SU-DHL-6 (cell line): ENCODE measurements at regions not wholly inside any gene's neighbourhood (a gene's known extent, or its start where the extent isn't known, plus 50 kb on each side); places are given as distances from the start of the nearest gene placed in this dataset.

Source experiments
- H2AFZ ChIP-seq: fragments of 200-600 bp; sonication (generic); 2 replicates; pipeline ENCODE4 v1.6.1; 2014; ENCODE audit warnings: low read depth, mild to moderate bottlenecking, moderate library complexity, mixed read lengths, antibody characterized with exemption, low read length; ENCODE audit not compliant: severe bottlenecking
- H3F3A ChIP-seq: fragments of 200-600 bp; shearing (Covaris generic); 2 replicates; pipeline ENCODE4 v1.6.0; 2016; ENCODE audit warnings: antibody characterized with exemption, mild to moderate bottlenecking; ENCODE audit not compliant: insufficient read depth
- H3K27ac ChIP-seq: fragments of 200-600 bp; sonication (generic); 2 replicates; pipeline ENCODE4 v1.5.1; 2016; ENCODE audit warnings: low read depth, mild to moderate bottlenecking, low read length, moderate library complexity, mixed read lengths
- H3K27me3 ChIP-seq: fragments of 200-600 bp; sonication (generic), shearing (Covaris generic); 2 replicates; pipeline ENCODE4 v1.6.0; 2014; ENCODE audit warnings: mild to moderate bottlenecking, low read length
- H3K36me3 ChIP-seq: fragments of 200-600 bp; sonication (generic); 2 replicates; pipeline ENCODE4 v1.6.1; 2014; ENCODE audit warnings: mild to moderate bottlenecking, low read length, mixed read lengths
- H3K4me2 ChIP-seq: fragments of 300-600, 200-600 bp; shearing (Covaris generic), sonication (generic); 2 replicates; pipeline ENCODE4 v1.6.0; 2014; ENCODE audit warnings: low read length, low read depth, mild to moderate bottlenecking; ENCODE audit not compliant: poor library complexity, severe bottlenecking
- H3K4me3 ChIP-seq: fragments of 200-600 bp; sonication (generic); 2 replicates; pipeline ENCODE4 v1.5.1; 2014; ENCODE audit warnings: antibody characterized with exemption, low read length, mild to moderate bottlenecking, mixed read lengths; ENCODE audit not compliant: insufficient read depth, poor library complexity, severe bottlenecking
- H3K79me2 ChIP-seq: fragments of 200-600 bp; sonication (generic); 2 replicates; pipeline ENCODE4 v1.6.1; 2014; ENCODE audit warnings: mild to moderate bottlenecking, low read length, moderate library complexity; ENCODE audit not compliant: insufficient read depth
- H3K9ac ChIP-seq: fragments of 200-600 bp; sonication (generic); 2 replicates; pipeline ENCODE4 v1.7.0; 2014; ENCODE audit warnings: mild to moderate bottlenecking, low read length
- H3K9me2 ChIP-seq: fragments of 200-600 bp; sonication (generic); replicated peaks from 2 replicates; pipeline ENCODE4 v1.6.1; 2014; ENCODE audit warnings: low read length; ENCODE audit not compliant: insufficient read depth
- H3K9me3 ChIP-seq: fragments of 200-600 bp; sonication (generic); 2 replicates; pipeline ENCODE4 v1.6.1; 2014; ENCODE audit warnings: low read length, mixed read lengths; ENCODE audit not compliant: insufficient read depth
- H4K20me1 ChIP-seq: fragments of 200-600 bp; sonication (generic); 2 replicates; pipeline ENCODE4 v1.6.1; 2014; ENCODE audit warnings: low read depth, mild to moderate bottlenecking, antibody characterized with exemption, low read length, moderate library complexity, mixed read lengths
- EZH2phosphoT487 ChIP-seq: fragments of 200-600 bp; sonication (generic), shearing (Covaris generic); conservative IDR thresholded peaks from 2 replicates; pipeline ENCODE4 v1.6.1; 2018; ENCODE audit warnings: mild to moderate bottlenecking, antibody characterized with exemption, low read length, moderate library complexity, mixed read lengths
- TF ChIP-seq, protein P1 (sequence below): fragments of 200-600 bp; sonication (generic); IDR thresholded peaks from one replicate; pipeline ENCODE4 v1.5.1; 2017; ENCODE audit warnings: antibody characterized with exemption, mild to moderate bottlenecking, low read length, moderate library complexity; ENCODE audit not compliant: insufficient read depth, poor library complexity, severe bottlenecking

DNA sequence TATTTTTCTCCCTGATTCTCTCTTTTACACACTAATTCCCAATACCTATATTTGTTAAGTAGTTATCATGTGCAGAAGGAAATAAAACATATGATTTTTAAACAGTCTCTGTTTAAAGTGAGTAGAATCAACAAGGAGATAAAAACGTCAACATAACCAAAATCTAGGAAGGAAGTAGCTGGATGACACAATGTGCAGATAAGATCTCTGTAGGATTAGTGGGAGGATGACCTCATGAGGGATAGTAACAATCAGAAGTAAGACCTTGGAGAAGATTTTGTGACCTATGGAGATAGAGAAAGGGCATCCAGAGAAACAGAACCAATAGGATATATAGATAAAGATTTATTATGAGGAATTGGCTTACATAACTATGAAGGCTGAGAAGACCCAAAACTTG, 262.6 kb upstream of the CDH11 start:
- Histone ChIP-seq H3K9me2 (no peaks in the 10 kb centered on the region), H4K20me1 (no peaks in the 10 kb centered on the region), H3K9ac (no peak overlapping the region), H3F3A (no peaks in the 10 kb centered on the region), H3K79me2 (no peaks in the 10 kb centered on the region), H3K27ac (no peak overlapping the region), H3K4me3 (no peak overlapping the region), H3K9me3 (no peaks in the 10 kb centered on the region), H3K27me3 (no peaks in the 10 kb centered on the region), H3K36me3 (no peaks in the 10 kb centered on the region), H3K4me2 (no peak overlapping the region), H2AFZ (no peak overlapping the region)
- TF ChIP-seq, protein P1, sequence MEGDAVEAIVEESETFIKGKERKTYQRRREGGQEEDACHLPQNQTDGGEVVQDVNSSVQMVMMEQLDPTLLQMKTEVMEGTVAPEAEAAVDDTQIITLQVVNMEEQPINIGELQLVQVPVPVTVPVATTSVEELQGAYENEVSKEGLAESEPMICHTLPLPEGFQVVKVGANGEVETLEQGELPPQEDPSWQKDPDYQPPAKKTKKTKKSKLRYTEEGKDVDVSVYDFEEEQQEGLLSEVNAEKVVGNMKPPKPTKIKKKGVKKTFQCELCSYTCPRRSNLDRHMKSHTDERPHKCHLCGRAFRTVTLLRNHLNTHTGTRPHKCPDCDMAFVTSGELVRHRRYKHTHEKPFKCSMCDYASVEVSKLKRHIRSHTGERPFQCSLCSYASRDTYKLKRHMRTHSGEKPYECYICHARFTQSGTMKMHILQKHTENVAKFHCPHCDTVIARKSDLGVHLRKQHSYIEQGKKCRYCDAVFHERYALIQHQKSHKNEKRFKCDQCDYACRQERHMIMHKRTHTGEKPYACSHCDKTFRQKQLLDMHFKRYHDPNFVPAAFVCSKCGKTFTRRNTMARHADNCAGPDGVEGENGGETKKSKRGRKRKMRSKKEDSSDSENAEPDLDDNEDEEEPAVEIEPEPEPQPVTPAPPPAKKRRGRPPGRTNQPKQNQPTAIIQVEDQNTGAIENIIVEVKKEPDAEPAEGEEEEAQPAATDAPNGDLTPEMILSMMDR = no peak
- no peak for TF ChIP-seq EZH2phosphoT487

DNA sequence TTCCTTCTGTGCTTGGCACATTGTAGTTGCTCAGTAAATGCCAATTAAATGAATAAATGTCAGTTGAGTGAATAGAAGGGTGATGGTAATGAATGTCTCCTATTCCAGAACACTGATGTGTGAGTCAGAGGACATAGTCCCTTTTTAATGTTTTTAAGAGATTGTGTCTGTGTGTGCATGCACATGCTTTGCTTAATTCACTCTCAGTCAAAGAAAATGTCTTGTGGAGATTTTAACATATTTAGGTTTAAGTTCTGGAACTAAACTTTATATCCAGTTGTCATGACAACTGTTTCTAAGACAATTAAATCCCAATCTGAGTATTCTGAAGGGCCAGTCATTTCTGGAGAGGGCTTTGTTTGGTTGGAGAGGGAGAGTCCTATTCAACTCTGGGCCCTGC, 255.3 kb upstream of the CDH11 start:
- no peaks in the 10 kb centered on the region for H3K27me3 ChIP-seq
- no peaks in the 10 kb centered on the region for H3K79me2 ChIP-seq
- no peaks in the 10 kb centered on the region for H3K9me3 ChIP-seq
- no peaks in the 10 kb centered on the region for H4K20me1 ChIP-seq
- H2AFZ ChIP-seq = no peak overlapping the region
- no peaks in the 10 kb centered on the region for H3K36me3 ChIP-seq
- TF ChIP-seq, protein P1 = no peak
- no peak for TF ChIP-seq EZH2phosphoT487
- no peak overlapping the region for H3K9ac ChIP-seq
- no peaks in the 10 kb centered on the region for H3K9me2 ChIP-seq
- no peaks in the 10 kb centered on the region for H3F3A ChIP-seq
- H3K27ac ChIP-seq = no peak overlapping the region
- H3K4me3 ChIP-seq = no peak overlapping the region
- no peak overlapping the region for H3K4me2 ChIP-seq

DNA sequence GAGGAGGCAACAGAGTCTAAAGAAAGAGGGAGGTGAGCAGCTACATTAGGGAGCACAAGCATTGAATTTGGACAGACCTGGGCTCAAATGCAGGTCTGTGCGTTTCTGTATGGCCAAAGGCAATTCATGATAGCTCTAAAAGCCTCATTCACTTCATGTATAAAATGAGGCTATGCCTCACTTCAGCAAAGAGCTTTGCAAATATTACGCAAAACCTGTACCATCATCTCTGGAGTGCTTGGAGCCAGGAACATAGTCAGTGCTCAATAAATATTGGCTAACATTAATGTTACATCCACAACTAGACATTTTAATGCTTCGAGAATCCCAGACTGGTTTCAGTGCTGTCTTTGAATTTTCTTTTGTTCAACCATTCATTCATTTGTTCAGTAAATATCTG, 254.7 kb upstream of the CDH11 start:
- Histone ChIP-seq H3K9me3 (no peaks in the 10 kb centered on the region), H3K79me2 (no peaks in the 10 kb centered on the region), H3F3A (no peaks in the 10 kb centered on the region)

More for the DNA sequence above, 254.7 kb upstream of the CDH11 start:
- TF ChIP-seq, protein P1 = no peak
- no peak for TF ChIP-seq EZH2phosphoT487
- no peaks in the 10 kb centered on the region for H3K36me3 ChIP-seq
- no peak overlapping the region for H3K4me3 ChIP-seq
- no peaks in the 10 kb centered on the region for H3K9me2 ChIP-seq
- H3K9ac ChIP-seq = no peak overlapping the region
- H3K4me2 ChIP-seq = no peak overlapping the region
- no peak overlapping the region for H3K27ac ChIP-seq
- no peak overlapping the region for H2AFZ ChIP-seq
- H4K20me1 ChIP-seq = no peaks in the 10 kb centered on the region
- no peaks in the 10 kb centered on the region for H3K27me3 ChIP-seq
